Left forelimb (tissue), 1 donor: ENCODE measurements at regions not wholly inside any gene's neighbourhood (a gene's known extent, or its start where the extent isn't known, plus 50 kb on each side); places are given as distances from the start of the nearest gene placed in this dataset.
A peak's percentile ranks its signal among the peaks of the same experiment; 100 is the strongest.

ENCODE experiments used
- DNase-seq: peaks from one replicate; pipeline ENCODE4 v3.0.0-alpha.2; 2018; ENCODE audit warnings: low spot score

DNA sequence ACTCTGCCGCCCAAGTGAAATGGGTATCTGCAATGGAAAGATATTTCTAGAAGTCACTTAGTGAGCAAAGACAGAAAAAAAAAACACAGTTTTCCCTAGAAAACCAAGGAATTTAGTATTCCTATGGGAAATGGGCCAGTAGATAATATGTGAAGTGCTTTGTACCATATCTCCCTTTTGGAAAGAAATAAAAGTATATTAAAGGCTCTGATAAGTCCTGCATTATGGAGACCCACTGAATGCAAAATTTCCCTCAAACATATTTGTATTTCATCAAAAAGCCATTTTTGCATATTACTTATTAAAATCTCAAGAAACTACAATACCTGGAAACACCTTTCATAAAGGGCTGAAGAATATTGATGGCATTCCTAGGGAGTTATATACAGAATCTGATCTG, 51.6 kb upstream of the DYNLRB2 start:
- no peak for DNase-seq

DNA sequence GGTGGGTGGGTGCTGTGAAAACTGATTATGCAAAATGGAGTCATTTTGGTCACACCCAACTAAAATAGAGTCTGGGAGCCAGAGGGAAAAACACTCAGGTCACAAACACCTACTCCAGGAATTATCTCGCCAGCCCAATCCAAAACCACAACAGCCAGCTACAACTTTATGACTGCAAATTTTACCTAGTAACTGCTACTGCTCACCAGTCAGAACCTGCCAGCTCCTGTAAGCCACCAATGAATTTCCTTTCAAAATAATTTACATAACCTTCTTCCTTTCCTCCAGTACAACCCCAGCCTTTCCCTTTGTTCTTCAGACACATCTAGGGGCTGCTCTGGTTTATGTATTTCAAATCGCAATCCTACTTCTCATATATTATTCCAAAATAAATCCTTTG, 52.6 kb upstream of the DYNLRB2 start:
- no peak for DNase-seq

DNA sequence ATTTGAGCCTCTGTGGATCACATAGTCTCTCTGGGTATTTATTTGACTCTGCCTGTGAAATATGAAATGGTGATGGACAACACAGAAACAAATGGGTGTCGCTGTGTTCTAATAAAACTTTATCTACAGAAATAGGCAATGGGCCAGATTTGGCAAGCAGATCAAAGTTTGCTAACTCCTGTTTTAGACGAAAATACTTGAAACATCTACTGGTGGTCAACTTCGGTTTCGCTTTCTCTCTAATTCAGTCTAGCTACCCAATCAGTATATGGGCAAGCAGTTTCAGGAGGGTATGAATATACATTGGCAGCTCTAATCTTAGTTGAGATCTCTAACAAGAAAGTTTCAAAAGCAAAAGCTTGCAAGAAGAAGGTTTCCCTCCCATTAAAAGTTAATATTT, 60.1 kb upstream of the DYNLRB2 start:
- DNase-seq = no peak

DNA sequence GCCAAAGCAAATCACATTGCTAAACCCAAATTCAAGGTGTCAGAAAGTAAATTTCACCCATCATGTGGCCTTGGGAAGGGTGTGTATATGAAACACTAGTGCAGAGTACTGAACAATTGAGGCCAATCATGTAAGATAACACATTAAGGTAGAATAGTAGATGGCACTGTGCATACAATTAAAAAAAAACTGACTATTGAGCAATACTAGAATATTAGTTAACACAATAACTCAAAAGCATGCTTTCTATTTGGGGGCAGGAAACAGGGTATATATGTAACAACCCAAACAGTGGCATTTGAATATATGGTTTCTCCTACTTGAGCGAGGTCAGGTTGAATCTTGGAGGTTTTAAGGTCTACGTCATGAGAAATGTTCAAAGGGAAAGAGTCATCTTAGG, 63.0 kb upstream of the DYNLRB2 start:
- DNase-seq = no peak

DNA sequence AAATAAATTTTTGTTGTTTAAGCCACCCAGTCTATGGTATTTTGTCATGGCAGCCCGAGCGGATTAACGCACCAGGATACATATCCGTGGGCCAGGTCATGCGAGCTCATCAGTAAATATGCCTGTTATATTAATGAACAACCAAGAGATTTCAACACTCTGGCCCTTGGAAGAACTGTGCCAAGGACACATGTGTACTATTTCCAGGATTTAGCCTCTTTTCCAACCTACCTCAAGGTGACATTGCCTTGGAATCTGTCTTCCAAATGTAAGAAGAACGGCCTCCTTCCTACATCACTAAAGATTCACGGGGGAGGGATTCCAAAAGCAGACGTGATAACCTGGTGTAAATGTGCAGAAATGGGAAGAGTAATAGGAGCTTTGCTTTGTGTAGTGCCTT, 72.8 kb upstream of the DYNLRB2 start:
- no peak for DNase-seq

DNA sequence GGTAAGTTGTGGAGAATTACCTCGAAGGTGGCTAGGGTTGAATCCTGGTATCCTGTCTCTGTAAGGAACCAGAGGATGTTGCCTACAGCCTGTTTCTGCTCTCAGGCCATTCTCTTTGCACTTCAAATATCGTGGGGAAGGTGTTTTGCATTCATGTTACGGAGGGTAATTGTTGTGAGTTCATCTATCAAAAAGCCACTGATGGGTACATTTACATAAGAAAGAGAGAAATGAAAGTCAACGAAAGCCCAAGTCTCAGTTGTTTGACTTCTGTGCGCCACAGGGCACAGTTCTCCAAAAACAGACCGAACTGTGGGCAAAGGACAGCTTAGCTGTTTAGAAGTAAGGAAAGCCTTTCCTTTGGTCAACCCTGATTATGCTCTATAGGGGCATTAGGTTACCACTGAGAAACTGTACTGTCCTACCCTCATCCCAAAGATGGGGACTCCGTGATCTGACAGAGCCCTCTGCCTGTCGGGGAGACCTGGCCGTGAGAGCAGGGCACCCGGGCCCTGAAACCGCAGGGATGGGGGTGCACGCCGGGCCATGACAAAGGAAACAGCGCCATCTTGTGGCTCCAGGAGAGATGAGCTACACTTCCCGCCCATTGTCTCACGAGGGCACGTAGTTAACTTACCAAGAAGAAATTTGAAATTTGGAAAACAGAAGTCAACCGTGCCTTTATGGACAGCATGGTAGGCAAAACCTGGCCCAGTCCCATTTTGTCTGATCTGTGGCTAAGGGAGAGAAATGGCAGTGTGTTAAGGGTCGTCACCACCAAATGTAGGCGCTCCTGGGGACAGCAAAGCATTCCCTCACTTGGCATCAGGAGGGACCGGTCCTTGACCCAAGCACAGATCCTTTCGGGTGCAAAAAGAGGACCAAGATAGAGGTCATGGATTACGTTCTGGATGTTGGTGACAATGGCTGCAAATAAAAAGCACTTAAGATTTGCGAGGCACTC, 74.5 kb upstream of the DYNLRB2 start:
- peak; percentile 83 for DNase-seq

DNA sequence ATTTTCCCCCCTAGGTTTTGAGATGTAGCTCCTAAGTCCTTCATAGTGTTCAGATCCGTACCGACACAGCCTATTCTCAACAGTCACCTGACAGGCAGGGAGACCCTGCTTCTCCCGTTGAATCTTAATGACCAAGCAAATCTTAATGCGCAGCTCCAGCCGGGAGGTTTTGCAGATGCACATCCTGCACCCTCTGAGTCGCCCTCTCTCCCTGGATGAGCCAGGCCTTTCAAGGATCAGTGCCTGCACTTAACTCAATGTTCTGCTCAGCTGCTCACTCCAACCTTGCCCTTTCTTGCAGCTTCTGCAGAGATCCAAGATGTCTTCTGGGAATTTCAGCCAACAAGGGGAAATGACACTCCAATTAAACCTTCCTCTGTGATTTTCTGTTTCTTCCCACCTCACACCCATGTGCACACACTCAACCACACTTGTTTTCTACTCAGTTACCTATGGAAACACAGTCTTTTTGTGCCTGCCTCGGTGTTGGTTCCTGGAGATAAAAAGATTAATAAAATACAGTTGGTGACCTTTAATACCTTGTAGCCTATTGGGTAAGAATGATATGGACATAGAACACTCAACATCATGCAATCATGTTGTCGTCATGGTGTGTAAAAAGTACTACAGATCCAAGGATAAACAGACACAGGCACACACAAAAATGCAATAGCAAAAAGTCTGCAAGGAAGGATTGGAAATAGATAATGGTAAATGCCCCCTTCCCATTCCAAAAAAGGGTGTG, 76.9 kb upstream of the DYNLRB2 start:
- no peak for DNase-seq

DNA sequence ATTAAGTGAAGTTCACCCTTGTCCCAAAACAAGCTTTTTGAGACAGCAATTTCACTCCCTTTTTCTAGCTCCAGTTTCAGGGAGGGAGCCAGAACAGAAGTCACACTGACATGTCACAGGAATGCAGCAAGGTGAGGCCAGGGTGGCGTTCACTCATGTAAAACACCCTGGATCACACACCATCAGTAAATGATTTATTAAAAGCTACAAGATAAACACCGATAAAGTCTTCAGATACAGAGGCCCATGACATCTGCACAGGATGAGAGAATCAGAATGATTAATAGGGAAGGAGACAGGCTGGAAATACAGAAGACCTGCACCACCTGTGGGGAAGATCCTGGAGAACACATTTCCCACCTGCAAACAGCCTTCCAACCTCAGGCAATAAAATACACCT, 77.5 kb upstream of the DYNLRB2 start:
- DNase-seq = no peak

DNA sequence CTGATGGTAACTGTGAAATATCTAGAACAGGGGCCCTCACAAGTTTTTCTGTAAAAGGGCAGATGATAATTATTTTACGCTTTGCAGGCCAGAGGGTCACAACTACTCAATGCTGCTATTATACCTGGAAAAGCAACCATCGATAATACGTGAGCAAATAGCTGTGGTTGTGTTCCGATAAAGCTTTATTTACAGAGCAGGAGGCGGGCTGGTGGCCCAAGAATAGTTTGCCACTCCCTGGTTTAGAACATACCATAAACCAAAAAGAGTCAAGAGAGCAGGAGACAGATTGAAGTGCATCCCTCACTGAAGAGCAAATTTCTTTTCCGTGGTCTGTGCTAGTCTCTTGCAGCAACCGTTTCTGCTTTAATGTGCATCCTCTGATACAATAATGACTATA, 77.9 kb upstream of the DYNLRB2 start:
- DNase-seq = no peak

DNA sequence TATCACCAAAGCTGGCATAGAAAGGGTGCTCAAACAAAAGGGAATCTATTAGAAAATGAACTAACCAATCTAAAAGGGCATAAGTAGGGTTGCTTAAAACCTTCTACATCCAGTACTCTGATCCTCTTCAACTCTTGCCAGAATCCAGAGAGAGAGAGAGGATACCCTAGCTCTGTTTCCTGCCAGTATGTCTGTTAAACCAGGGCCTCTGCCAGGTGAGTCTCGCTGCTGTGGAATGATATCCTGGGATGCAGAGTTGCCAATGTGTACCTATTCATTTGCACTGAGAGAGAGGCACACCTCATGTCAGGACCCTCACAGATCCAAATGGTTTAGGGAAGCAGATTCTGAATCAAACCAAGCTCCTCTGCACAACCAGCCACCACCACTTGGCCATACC, 79.8 kb upstream of the DYNLRB2 start:
- no peak for DNase-seq

DNA sequence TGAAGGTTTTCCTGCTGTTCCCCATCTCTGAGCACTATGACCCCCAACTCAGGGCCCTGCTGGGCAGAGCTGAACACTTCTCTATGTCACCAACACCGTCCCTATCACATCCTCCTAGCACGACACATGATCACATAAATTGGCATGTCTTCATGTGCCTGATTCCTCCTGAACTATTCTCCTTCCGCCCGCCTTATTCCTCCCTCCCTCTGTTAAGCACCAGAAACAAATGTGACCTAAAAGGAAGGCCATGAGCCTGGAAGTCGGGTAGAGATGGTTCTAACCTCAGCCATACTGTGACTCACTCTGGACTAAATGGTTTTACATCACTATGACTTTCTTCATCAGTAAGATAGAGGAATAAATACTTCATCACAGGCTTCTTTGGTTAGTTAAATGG, 80.8 kb upstream of the DYNLRB2 start:
- DNase-seq = peak; percentile 68

DNA sequence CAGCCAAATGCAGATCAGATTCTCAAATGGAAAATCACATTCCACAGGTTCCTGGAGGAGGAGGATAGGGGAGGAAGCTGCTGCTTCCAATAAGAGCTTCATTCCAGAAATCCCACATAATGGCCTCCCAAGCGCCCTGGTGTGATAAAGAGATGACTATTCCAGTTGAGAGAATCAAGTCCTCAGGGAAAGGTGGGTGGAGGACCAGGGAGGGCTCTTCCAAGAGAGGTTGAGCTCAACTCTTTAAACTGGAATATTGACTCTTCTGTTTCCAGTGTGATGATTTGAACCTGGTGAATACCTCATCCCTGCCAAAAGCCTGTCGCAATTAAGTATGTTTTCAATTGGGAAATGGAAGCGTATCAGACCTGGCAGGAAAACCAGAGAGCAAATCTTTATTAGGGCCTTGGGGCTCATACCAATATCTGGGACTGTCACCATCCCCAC, 81.4 kb upstream of the DYNLRB2 start:
- DNase-seq = peak; percentile 68

DNA sequence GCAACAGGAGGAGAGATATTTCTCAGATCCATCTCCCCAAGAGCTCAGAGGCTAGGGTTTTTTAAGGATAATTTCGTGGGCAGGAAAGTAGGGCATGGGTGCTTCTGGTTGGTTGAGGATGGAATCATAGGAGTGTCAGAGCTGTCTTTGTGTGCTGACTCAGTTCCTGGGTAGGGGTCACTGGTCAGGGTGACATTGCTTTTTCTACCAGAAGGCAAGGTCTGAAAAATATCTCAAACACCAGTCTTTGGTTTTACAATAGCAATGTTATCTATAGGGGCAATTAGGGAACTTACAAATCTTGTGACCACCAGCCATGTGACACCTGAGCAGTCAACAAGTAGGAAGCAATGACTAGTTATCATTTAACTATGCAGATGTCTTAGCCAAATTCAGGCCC, 82.9 kb upstream of the DYNLRB2 start:
- no peak for DNase-seq

DNA sequence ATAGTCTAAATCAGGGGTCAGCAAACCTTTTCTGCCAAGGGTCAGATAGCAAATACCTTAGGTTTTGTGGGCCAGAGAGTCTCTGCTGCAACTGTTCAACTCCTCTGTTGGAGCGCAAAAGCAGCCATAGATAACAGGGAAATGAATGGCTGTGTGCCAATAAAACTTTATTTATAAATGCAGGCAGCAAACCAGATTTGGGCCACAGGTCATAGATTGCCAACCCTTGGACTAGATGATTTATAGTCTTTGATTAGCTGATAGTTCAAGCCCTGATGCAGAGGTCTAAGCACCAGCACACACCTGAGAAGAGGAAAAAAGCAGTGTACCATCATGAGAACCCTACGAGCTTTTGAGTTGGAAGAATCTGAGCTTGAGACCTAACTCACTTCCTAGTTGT, 86.0 kb upstream of the DYNLRB2 start:
- DNase-seq = no peak

DNA sequence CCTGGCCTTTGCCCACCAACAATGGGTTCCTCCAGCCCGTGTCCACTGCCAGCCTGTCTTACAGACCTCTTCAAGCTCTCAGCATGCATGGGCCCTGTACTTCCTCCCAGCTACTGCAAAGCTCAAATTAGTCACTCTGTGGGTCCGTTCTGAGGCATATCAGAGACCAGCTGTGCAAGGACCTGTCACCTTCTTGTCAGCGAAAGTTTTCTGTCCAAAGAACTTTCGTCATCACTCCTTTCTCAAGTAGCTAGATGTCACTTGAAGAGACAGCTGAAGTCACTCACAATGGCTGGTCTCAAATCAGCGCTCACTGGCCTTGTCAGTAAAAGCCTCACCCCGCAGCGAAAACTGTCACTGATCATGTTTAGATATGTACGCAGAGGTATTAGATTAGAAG, 91.4 kb upstream of the DYNLRB2 start:
- no peak for DNase-seq

DNA sequence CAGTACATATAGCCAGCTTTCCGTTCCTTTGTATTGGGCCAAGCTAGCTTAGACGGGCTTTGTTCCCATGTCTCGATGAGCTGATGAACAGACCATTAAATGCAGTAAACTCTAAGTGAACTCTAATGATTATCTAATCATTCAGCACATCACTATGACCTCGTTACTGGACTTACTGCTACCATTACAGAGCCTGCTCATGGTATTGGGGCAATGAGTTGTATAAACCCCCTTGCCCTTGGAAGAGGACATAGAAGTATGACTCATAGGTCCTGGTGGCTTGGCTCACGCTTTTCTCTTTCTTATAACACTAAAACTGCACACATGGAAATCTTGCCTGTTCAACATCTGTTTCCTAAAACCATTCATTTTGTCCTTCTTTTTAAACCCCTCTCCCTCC, 93.6 kb upstream of the DYNLRB2 start:
- no peak for DNase-seq

DNA sequence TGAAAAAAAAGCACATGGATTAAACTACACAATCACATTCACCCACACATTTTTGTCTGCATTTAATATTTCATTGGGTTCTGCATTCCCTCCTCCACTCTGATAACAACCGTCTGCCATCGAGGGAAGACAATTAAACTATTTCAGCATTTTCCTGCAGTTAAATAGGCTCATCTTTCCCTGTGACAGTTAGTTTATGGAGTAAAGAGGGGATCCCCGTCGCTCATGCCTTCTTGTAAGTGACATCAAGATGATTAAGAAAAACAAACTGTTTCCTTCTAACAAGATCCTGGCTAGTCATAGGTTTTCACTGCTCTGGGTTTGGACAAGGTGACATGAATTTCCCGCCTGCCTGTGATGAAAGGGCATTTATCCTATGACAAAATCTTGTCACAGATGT, 98.0 kb upstream of the DYNLRB2 start:
- DNase-seq = no peak

DNA sequence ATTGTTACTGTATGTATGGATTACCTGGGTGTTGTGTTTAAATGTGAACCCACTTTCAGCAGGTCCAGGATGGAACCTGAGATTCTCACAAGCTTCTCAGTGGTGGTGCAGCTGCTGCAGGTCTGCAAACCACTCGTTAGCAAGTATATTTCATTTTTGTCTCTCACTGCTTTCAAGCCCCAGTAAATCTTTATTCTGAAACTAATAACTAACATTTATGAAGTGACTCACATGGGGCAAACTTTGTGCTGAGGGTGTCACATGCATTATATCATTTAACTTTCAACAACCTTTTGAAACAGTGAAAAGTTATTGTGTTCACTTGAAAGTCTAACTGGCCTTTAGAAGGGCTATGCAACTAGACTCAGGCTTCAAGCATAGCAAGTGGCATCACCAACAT, 98.9 kb upstream of the DYNLRB2 start:
- DNase-seq = no peak

DNA sequence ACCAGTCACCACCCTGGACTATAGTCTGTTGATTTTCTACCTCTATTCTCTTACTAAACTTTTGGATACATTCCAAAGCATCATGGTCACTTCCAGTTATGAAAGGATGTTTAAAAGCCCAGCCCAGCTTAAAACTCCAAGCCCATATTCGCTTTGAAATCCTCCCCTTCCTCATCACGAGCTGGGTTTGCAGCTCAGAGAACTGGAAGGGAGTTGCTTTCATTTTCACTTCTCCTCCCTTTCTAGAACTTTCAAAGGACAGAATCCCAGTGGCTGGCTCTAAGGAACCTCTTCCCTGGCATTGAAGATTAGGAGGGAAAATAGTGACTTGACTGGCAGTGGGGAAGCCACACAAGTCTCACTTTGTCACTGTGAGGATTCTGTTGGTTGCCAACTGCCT, 100.1 kb upstream of the DYNLRB2 start:
- no peak for DNase-seq

DNA sequence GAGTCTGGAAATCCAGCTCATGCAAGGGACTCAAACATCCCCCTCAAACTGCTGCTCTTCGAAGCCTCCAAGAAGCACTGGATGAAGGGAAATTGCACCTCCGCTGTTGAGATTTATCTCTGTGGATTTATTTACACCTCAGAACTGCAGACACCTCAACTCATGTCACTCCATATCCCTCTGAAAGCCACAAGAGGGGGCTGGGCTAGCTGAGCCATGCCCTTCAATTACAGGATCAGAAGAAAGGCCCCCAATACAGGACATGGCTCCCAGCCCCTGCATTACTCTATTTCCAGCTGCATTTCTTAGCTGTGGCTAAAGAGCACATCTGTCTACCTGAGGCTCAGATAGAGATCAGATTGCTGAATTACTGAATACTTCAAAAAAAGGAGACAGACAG, 103.1 kb upstream of the DYNLRB2 start:
- DNase-seq = no peak

DNA sequence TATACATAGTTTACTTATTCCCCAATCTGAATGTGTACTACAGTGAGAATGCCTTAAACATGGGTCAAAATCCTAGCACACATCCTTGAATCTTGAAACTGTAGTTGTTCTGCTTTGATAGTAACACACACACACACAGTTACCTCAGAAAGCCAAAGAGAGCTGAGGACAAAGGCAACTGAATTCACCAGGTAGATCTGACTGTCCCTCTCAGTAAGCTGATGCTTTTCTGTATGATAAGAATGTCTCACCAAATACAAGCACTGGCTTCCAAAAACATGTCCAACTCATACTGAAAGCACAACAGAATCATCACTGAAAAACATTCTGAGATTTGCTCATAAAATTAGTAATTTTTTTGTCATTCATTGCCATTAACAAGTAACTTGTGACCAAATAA, 104.3 kb upstream of the DYNLRB2 start:
- DNase-seq = no peak

DNA sequence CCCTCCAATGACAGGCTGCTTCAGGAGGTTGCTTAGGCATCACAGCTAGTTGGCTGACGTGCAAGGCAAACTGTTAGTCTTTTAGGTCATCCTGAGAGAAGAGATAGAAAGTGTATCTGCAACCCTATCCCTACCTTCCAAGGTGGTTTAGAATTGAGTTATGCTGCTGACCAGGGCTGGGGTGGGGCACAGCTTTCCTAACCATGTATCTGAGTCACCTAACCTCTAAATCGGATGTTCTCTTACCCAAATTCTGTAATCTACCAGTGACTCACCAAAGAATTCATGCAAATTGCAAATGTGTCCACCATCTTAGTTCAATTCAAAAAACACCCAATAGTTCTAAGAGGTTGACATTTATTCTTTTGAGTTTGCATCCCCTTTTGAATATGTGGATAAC, 107.2 kb upstream of the DYNLRB2 start:
- no peak for DNase-seq

DNA sequence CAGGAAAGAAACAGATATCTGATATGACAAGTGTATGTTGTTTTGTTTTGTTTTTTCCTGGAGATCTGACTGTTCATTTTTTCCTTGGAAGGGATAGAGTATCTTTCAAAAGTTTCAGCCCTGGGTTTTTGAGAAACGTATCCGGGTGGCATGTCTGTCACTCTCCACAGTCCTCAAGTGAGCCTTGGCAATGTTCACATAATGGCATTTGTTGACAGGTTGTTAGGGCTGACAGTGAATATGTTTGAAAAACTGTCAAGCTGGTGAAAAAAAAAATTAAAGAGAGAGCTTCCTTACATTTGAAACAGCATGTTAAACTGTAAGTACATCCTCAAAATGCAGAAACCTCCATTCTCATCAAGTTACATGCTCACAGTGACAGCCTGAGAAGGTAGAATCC, 113.0 kb upstream of the DYNLRB2 start:
- no peak for DNase-seq
